Pulmonary artery endothelial cell (primary cell): ENCODE measurements at regions not wholly inside any gene's neighbourhood (a gene's known extent, or its start where the extent isn't known, plus 50 kb on each side); places are given as distances from the start of the nearest gene placed in this dataset.

ENCODE experiments used
- DNase-seq: peaks from one replicate; pipeline ENCODE4 v3.0.0-alpha.2; 2011; ENCODE audit warnings: low read depth, low spot score

- DNase-seq, result no peak
These were observed 154.0 kb upstream of the BCL6 start for GRCh38 chr3:187899246-187899645.

GRCh38 chr3:187900993-187901755, 155.9 kb upstream of the BCL6 start:
- DNase-seq, result no peak

GRCh38 chr3:187902041-187902471, 156.8 kb upstream of the BCL6 start:
- DNase-seq, result no peak

- no peak for DNase-seq
These were observed 157.7 kb upstream of the BCL6 start for GRCh38 chr3:187902936-187903335.

GRCh38 chr3:187903697-187904096, 158.4 kb upstream of the BCL6 start:
- no peak for DNase-seq

- no peak for DNase-seq
These were observed 161.1 kb upstream of the BCL6 start for GRCh38 chr3:187906416-187906815.

GRCh38 chr3:187906920-187907319, 161.7 kb upstream of the BCL6 start:
- no peak for DNase-seq

- DNase-seq, result no peak
These were observed 164.6 kb upstream of the BCL6 start for GRCh38 chr3:187909866-187910265.

GRCh38 chr3:187912007-187912406, 166.7 kb upstream of the BCL6 start:
- DNase-seq, result no peak

- no peak for DNase-seq
These were observed 168.4 kb upstream of the BCL6 start for GRCh38 chr3:187913617-187914033.

GRCh38 chr3:187914231-187914630, 169.0 kb upstream of the BCL6 start:
- no peak for DNase-seq

- no peak for DNase-seq
These were observed 170.8 kb upstream of the BCL6 start for GRCh38 chr3:187916072-187916471.

- DNase-seq, result no peak
These were observed 172.9 kb upstream of the BCL6 start for GRCh38 chr3:187918081-187918644.

GRCh38 chr3:187919048-187919447, 173.8 kb upstream of the BCL6 start:
- DNase-seq, result no peak

GRCh38 chr3:187919544-187919943, 174.3 kb upstream of the BCL6 start:
- DNase-seq, result no peak

GRCh38 chr3:187920030-187920429, 174.8 kb upstream of the BCL6 start:
- no peak for DNase-seq

GRCh38 chr3:187920913-187921312, 175.6 kb upstream of the BCL6 start:
- no peak for DNase-seq

- DNase-seq, result no peak
These were observed 176.3 kb upstream of the BCL6 start for GRCh38 chr3:187921391-187922074.

- DNase-seq, result no peak
These were observed 177.6 kb upstream of the BCL6 start for GRCh38 chr3:187922704-187923416.

- no peak for DNase-seq
These were observed 179.4 kb upstream of the BCL6 start for GRCh38 chr3:187924651-187925050.

GRCh38 chr3:187925326-187925725, 180.1 kb upstream of the BCL6 start:
- no peak for DNase-seq

- DNase-seq, result no peak
These were observed 181.4 kb upstream of the BCL6 start for GRCh38 chr3:187926620-187927019.
